ENCODE measurements at regions not wholly inside any gene's neighbourhood (a gene's known extent, or its start where the extent isn't known, plus 50 kb on each side); places are given as distances from the start of the nearest gene placed in this dataset.

DNA sequence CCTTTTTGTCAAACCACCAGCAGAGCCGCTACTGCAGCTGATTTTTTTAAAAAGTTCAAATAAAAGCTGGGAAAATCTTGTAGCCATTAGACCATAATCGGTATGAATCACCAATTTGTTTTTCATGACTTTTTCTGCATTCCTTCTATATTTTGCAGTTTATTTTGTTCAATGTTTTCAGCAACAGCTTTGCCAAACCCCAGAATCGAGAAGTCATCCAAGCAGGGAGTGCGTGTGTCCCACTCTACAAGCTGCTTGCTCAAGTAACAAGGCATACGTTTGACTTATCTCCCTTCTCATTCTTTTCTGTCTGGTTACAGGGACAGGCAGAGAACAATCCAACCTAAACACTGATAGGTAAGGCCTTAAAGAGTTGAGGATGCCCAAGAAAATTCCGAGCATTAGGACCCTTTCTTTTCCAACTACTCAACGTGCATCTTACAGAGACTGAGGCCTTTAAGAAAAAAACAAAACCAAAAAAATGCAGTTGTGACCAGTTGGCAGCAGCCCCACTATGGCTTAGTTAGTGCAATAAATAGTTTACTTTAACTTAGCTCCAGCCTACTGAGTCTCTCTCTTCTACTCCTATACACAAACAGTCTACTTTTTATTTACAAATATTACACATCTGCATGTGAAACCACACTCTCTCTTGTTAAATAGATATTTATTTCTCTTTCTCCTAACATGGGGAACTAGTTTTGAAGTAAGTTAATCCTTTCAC, 134.7 kb upstream of the SLIT3 start:
- no peak for ATAC-seq
- TF ChIP-seq ARNTL (CRISPR knock-in tag; IDR thresholded peaks at IDR 0.05; ENCODE audit: borderline replicate concordance, low read depth) (no peak), ZFP3 (CRISPR knock-in tag; IDR thresholded peaks at IDR 0.05) (no peak), ZFP30 (CRISPR knock-in tag; IDR thresholded peaks at IDR 0.05) (no peak), BACH2 (CRISPR knock-in tag; IDR thresholded peaks at IDR 0.05; ENCODE audit: borderline replicate concordance) (no peak), PPARA (CRISPR knock-in tag; IDR thresholded peaks at IDR 0.05; ENCODE audit: borderline replicate concordance) (no peak), RARB (CRISPR knock-in tag; IDR thresholded peaks at IDR 0.05) (no peak)

DNA sequence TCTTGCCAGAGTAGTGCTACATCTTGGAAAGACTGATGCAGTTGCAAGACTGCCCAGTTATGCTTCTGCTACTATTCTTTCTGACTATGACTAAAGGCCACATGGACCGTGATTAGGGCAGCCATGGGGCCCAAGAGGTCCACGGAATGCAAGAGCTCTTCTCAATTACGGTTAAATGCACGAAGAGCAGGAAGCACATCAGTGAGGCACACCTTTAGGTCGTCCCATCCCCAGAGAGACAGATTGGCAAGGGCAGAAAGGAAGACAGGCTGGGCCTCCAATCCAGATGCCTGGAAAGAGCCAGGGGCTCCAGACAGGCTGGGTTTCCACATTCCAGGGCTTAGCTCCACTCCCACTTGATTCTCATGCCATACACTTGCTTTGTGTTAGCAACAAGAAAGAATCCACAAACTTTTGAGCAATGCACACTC, 132.3 kb upstream of the SLIT3 start:
- no peak for TF ChIP-seq ISL1 (CRISPR knock-in tag; IDR thresholded peaks at IDR 0.05)
- ATAC-seq, result no peak

DNA sequence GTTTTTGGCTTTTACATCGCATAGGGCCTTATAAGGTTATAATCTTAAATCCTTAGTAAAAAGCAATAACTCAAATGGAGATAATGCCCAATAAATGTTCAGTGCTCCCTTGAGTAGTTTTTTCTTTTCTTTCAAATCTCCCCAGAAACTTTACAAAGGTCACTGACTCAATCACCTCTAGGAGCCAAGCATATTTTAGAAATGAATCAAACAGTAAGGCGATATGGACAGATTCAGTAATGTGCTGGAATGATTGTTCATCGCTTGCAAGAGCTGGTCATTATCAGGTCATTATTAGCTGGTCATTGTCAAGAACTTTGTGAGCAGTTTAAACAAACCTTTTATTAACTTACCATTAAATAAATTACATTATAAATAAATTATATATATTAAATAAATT, 130.4 kb upstream of the SLIT3 start:
- TF ChIP-seq, protein P1, sequence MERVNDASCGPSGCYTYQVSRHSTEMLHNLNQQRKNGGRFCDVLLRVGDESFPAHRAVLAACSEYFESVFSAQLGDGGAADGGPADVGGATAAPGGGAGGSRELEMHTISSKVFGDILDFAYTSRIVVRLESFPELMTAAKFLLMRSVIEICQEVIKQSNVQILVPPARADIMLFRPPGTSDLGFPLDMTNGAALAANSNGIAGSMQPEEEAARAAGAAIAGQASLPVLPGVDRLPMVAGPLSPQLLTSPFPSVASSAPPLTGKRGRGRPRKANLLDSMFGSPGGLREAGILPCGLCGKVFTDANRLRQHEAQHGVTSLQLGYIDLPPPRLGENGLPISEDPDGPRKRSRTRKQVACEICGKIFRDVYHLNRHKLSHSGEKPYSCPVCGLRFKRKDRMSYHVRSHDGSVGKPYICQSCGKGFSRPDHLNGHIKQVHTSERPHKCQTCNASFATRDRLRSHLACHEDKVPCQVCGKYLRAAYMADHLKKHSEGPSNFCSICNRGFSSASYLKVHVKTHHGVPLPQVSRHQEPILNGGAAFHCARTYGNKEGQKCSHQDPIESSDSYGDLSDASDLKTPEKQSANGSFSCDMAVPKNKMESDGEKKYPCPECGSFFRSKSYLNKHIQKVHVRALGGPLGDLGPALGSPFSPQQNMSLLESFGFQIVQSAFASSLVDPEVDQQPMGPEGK (CRISPR knock-in tag; IDR thresholded peaks at IDR 0.05; ENCODE audit: borderline replicate concordance), result no peak
- no peak for TF ChIP-seq ZFP30 (CRISPR knock-in tag; IDR thresholded peaks at IDR 0.05)
- no peak for TF ChIP-seq ZNF70 (CRISPR knock-in tag; IDR thresholded peaks at IDR 0.05)
- no peak for TF ChIP-seq PPARA (CRISPR knock-in tag; IDR thresholded peaks at IDR 0.05; ENCODE audit: borderline replicate concordance)
- no peak for TF ChIP-seq ZFP3 (CRISPR knock-in tag; IDR thresholded peaks at IDR 0.05)

DNA sequence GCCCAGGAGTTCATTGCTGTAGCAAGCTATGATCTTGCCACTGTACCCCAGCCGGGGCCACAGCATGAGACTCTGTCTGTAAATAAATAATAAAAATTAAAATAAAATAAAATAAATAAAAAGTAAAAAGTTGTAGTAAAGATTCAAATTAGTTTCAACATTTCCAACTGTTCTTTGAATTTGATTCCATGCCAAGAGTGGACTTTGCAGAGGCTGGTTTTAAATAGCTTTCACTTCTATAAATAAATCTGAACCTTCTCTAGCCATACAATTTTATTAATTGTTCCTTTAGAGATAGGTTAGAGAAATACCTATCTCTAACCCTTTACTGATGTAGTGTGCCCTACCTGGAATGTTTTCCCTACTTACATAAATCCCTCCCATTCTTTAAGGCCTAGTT, 129.7 kb upstream of the SLIT3 start:
- ATAC-seq, result no peak
- TF ChIP-seq ZFP30 (CRISPR knock-in tag; IDR thresholded peaks at IDR 0.05) (no peak), ZC3H10 (CRISPR knock-in tag; IDR thresholded peaks at IDR 0.05) (no peak), GLIS3 (CRISPR knock-in tag; IDR thresholded peaks at IDR 0.05) (no peak), ESRRG (CRISPR knock-in tag; IDR thresholded peaks at IDR 0.05) (no peak), TCF4 (CRISPR knock-in tag; IDR thresholded peaks at IDR 0.05; ENCODE audit: borderline replicate concordance) (no peak)
- TF ChIP-seq, protein P2, sequence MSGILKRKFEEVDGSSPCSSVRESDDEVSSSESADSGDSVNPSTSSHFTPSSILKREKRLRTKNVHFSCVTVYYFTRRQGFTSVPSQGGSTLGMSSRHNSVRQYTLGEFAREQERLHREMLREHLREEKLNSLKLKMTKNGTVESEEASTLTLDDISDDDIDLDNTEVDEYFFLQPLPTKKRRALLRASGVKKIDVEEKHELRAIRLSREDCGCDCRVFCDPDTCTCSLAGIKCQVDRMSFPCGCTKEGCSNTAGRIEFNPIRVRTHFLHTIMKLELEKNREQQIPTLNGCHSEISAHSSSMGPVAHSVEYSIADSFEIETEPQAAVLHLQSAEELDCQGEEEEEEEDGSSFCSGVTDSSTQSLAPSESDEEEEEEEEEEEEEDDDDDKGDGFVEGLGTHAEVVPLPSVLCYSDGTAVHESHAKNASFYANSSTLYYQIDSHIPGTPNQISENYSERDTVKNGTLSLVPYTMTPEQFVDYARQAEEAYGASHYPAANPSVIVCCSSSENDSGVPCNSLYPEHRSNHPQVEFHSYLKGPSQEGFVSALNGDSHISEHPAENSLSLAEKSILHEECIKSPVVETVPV (CRISPR knock-in tag; IDR thresholded peaks at IDR 0.05), result no peak
- TF ChIP-seq, protein P3, sequence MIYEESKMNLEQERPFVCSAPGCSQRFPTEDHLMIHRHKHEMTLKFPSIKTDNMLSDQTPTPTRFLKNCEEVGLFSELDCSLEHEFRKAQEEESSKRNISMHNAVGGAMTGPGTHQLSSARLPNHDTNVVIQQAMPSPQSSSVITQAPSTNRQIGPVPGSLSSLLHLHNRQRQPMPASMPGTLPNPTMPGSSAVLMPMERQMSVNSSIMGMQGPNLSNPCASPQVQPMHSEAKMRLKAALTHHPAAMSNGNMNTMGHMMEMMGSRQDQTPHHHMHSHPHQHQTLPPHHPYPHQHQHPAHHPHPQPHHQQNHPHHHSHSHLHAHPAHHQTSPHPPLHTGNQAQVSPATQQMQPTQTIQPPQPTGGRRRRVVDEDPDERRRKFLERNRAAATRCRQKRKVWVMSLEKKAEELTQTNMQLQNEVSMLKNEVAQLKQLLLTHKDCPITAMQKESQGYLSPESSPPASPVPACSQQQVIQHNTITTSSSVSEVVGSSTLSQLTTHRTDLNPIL (CRISPR knock-in tag; IDR thresholded peaks at IDR 0.05; ENCODE audit: low read depth), result no peak

More for the DNA sequence above, 130.4 kb upstream of the SLIT3 start:
- ATAC-seq, result no peak

DNA sequence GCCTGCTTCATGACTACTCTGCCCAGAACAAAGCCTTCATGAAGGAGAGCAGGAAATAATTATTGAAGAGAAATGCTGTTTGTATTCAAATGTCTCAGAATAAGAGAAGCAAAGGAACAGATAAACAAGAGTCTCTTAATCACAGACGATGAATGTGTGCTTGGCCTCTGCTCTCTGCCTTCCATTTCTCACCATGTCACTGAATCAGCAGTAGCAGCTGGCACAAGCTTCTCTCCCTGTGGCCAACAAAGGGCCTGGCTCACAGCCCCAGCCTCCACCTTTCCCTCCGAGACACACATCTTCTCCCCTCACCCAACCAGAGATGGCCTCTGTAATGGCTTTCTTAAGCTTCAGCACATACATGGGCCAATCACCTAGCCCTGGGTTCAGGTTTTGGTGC, 128.1 kb upstream of the SLIT3 start:
- ATAC-seq, result no peak

DNA sequence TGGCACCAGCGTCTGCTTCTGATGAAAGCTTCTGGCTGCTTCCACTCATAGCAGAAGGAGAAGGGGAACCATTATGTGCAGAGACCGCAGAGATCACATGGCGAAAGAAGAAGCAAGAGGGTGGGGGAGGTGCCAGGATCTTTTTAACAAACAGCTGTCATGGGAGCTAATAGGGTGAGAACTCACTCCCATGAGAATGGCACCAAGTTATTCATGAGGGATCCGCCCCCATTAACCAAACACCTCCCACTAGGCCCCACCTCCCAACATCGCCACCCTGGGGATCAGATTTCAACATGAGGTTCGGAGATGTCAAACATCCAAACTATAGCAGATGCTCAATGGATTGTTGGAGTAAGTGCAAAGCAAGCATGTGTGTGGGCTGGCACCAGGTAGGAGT, 125.8 kb upstream of the SLIT3 start:
- no peak for ATAC-seq
- no peak for TF ChIP-seq PPARA (CRISPR knock-in tag; IDR thresholded peaks at IDR 0.05; ENCODE audit: borderline replicate concordance)
- TF ChIP-seq TCF4 (CRISPR knock-in tag; IDR thresholded peaks at IDR 0.05; ENCODE audit: borderline replicate concordance), result no peak
- no peak for TF ChIP-seq ISL1 (CRISPR knock-in tag; IDR thresholded peaks at IDR 0.05)
- TF ChIP-seq TOX (CRISPR knock-in tag; IDR thresholded peaks at IDR 0.05; ENCODE audit: borderline replicate concordance), result no peak
- TF ChIP-seq CSDC2 (CRISPR knock-in tag; IDR thresholded peaks at IDR 0.05), result no peak
- TF ChIP-seq, protein P1 (CRISPR knock-in tag; IDR thresholded peaks at IDR 0.05; ENCODE audit: borderline replicate concordance), result no peak
- TF ChIP-seq, protein P4, sequence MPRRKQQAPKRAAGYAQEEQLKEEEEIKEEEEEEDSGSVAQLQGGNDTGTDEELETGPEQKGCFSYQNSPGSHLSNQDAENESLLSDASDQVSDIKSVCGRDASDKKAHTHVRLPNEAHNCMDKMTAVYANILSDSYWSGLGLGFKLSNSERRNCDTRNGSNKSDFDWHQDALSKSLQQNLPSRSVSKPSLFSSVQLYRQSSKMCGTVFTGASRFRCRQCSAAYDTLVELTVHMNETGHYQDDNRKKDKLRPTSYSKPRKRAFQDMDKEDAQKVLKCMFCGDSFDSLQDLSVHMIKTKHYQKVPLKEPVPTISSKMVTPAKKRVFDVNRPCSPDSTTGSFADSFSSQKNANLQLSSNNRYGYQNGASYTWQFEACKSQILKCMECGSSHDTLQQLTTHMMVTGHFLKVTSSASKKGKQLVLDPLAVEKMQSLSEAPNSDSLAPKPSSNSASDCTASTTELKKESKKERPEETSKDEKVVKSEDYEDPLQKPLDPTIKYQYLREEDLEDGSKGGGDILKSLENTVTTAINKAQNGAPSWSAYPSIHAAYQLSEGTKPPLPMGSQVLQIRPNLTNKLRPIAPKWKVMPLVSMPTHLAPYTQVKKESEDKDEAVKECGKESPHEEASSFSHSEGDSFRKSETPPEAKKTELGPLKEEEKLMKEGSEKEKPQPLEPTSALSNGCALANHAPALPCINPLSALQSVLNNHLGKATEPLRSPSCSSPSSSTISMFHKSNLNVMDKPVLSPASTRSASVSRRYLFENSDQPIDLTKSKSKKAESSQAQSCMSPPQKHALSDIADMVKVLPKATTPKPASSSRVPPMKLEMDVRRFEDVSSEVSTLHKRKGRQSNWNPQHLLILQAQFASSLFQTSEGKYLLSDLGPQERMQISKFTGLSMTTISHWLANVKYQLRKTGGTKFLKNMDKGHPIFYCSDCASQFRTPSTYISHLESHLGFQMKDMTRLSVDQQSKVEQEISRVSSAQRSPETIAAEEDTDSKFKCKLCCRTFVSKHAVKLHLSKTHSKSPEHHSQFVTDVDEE (CRISPR knock-in tag; IDR thresholded peaks at IDR 0.05), result no peak
- no peak for TF ChIP-seq ZFP3 (CRISPR knock-in tag; IDR thresholded peaks at IDR 0.05)

More for the DNA sequence above, 128.1 kb upstream of the SLIT3 start:
- TF ChIP-seq TCF4 (CRISPR knock-in tag; IDR thresholded peaks at IDR 0.05; ENCODE audit: borderline replicate concordance) (no peak), CSDC2 (CRISPR knock-in tag; IDR thresholded peaks at IDR 0.05) (no peak)
- TF ChIP-seq, protein P2 (CRISPR knock-in tag; IDR thresholded peaks at IDR 0.05), result no peak
